GM23338 (cell line): ENCODE measurements at regions not wholly inside any gene's neighbourhood (a gene's known extent, or its start where the extent isn't known, plus 50 kb on each side); places are given as distances from the start of the nearest gene placed in this dataset.

Source experiments
- ATAC-seq: fragments of 200-7000 bp; cut with Tn5 transposase; 3 replicates; pipeline ENCODE4 v1.9.1; 2020
- DNase-seq: peaks from one replicate; pipeline ENCODE4 v3.0.0-alpha.2; 2015; ENCODE audit warnings: low spot score
- H2AFZ ChIP-seq: fragments of 200-600 bp; sonication (generic); 2 replicates; pipeline ENCODE4 v1.8.0; 2016; ENCODE audit warnings: antibody characterized with exemption, mild to moderate bottlenecking, moderate library complexity
- H3F3A ChIP-seq: fragments of 200-600 bp; sonication (generic); replicated peaks from 2 replicates; pipeline ENCODE4 v1.8.0; 2017; ENCODE audit warnings: antibody characterized with exemption, mixed run types, low read depth
- H3K27ac ChIP-seq: fragments of 200-600 bp; sonication (generic); 2 replicates; pipeline ENCODE4 v1.6.1; 2016; ENCODE audit warnings: low read depth
- H3K27me3 ChIP-seq: fragments of 200-600 bp; sonication (generic); 2 replicates; pipeline ENCODE4 v1.8.0; 2016; ENCODE audit warnings: mild to moderate bottlenecking, mixed run types, moderate library complexity; ENCODE audit not compliant: insufficient read depth
- H3K36me3 ChIP-seq: fragments of 200-600 bp; sonication (generic); 2 replicates; pipeline ENCODE4 v1.8.0; 2016; ENCODE audit warnings: mild to moderate bottlenecking; ENCODE audit not compliant: insufficient read depth
- H3K4me1 ChIP-seq: fragments of 200-600 bp; sonication (generic); 2 replicates; pipeline ENCODE4 v1.8.0; 2016; ENCODE audit warnings: mild to moderate bottlenecking, moderate library complexity; ENCODE audit not compliant: insufficient read depth
- H3K4me2 ChIP-seq: fragments of 200-600 bp; sonication (generic); 2 replicates; pipeline ENCODE4 v1.7.1; 2017; ENCODE audit warnings: mixed run types
- H3K4me3 ChIP-seq: fragments of 200-600 bp; sonication (generic); 2 replicates; pipeline ENCODE4 v1.6.1; 2016; ENCODE audit warnings: mixed run types
- H3K79me2 ChIP-seq: fragments of 200-600 bp; sonication (generic); replicated peaks from 2 replicates; pipeline ENCODE4 v1.8.0; 2017; ENCODE audit warnings: mild to moderate bottlenecking; ENCODE audit not compliant: insufficient read depth
- H3K9me2 ChIP-seq: fragments of 200-600 bp; sonication (generic); 2 replicates; pipeline ENCODE4 v1.8.0; 2017; ENCODE audit not compliant: insufficient read depth
- H4K20me1 ChIP-seq: fragments of 200-600 bp; sonication (generic); replicated peaks from 2 replicates; pipeline ENCODE4 v1.8.0; 2017; ENCODE audit warnings: mild to moderate bottlenecking; ENCODE audit not compliant: insufficient read depth
- H3K27ac Mint-ChIP-seq: 2 replicates; pipeline ENCODE4 v1.8.0; 2020; ENCODE audit warnings: inconsistent platforms, mild to moderate bottlenecking, moderate library complexity, mixed read lengths
- H3K27me3 Mint-ChIP-seq: 3 replicates; pipeline ENCODE4 v1.8.0; 2022; ENCODE audit warnings: low read depth, mild to moderate bottlenecking, moderate library complexity, mixed read lengths, inconsistent platforms; ENCODE audit not compliant: insufficient read depth, poor library complexity
- H3K36me3 Mint-ChIP-seq: 3 replicates; pipeline ENCODE4 v1.8.0; 2021; ENCODE audit warnings: low read depth, mild to moderate bottlenecking, inconsistent platforms, moderate library complexity, mixed read lengths
- H3K4me1 Mint-ChIP-seq: 3 replicates; pipeline ENCODE4 v1.8.0; 2020; ENCODE audit warnings: mild to moderate bottlenecking, inconsistent platforms, mixed read lengths
- H3K4me3 Mint-ChIP-seq: 3 replicates; pipeline ENCODE4 v1.8.0; 2021; ENCODE audit warnings: moderate library complexity, mild to moderate bottlenecking, inconsistent platforms, mixed read lengths
- H3K9me3 Mint-ChIP-seq: 3 replicates; pipeline ENCODE4 v1.8.0; 2020; ENCODE audit warnings: moderate library complexity, mild to moderate bottlenecking, inconsistent platforms, mixed read lengths
- CREB1 ChIP-seq: fragments of 250-450 bp; sonication (Bioruptor Pico); IDR thresholded peaks from 2 replicates; pipeline ENCODE4 v1.5.0; 2020; ENCODE audit warnings: low read depth, mild to moderate bottlenecking, moderate library complexity
- CTCF ChIP-seq, 2 experiments: fragments of 200-600 bp in 1 of 2; sonication (generic) in 1 of 2; conservative IDR thresholded peaks; 2 replicates each; pipeline versions ENCODE4 v1.5.1 to v1.6.1; 2016 to 2017; ENCODE audit warnings: antibody characterized with exemption in 2 of 2, low read depth in 2 of 2, mild to moderate bottlenecking in 2 of 2, moderate library complexity in 1 of 2
- EZH2phosphoT487 ChIP-seq: fragments of 200-600 bp; sonication (generic); IDR thresholded peaks from one replicate; pipeline ENCODE4 v1.8.1; 2018; ENCODE audit warnings: antibody characterized with exemption; ENCODE audit not compliant: unreplicated experiment
- JUNB ChIP-seq: IDR thresholded peaks from one replicate; pipeline ENCODE4 v1.6.1; 2016; ENCODE audit warnings: antibody characterized with exemption; ENCODE audit not compliant: unreplicated experiment
- NANOG ChIP-seq: IDR thresholded peaks from 2 replicates; pipeline ENCODE4 v1.6.1; 2016; ENCODE audit warnings: antibody characterized with exemption, borderline replicate concordance
- POLR2AphosphoS5 ChIP-seq: IDR thresholded peaks from 2 replicates; pipeline ENCODE4 v1.6.1; 2016; ENCODE audit warnings: antibody characterized with exemption, low read depth
- STAT1 ChIP-seq: IDR thresholded peaks from one replicate; pipeline ENCODE4 v1.6.1; 2016; ENCODE audit warnings: antibody characterized with exemption; ENCODE audit not compliant: unreplicated experiment
- ZNF331 ChIP-seq: fragments of 250-450 bp; sonication (Bioruptor Pico); IDR thresholded peaks from 2 replicates; pipeline ENCODE4 v1.5.0; 2020; ENCODE audit warnings: low read depth, mild to moderate bottlenecking, moderate library complexity
- TF ChIP-seq, protein P1 (sequence below): fragments of 250-450 bp; sonication (Bioruptor Pico); IDR thresholded peaks from 2 replicates; pipeline ENCODE4 v1.5.0; 2020; ENCODE audit warnings: mild to moderate bottlenecking, moderate library complexity
- TF ChIP-seq, protein P2 (sequence below): IDR thresholded peaks from one replicate; pipeline ENCODE4 v1.6.1; 2018; ENCODE audit warnings: antibody characterized with exemption; ENCODE audit not compliant: unreplicated experiment

GRCh38 chr1:177627148-177627910 is 342.5 kb downstream of the SEC16B start:
- no peak overlapping the region for H3K27ac Mint-ChIP-seq
- no peaks in the 10 kb centered on the region for H3K36me3 ChIP-seq
- no peaks in the 10 kb centered on the region for H4K20me1 ChIP-seq
- H3K27ac ChIP-seq = no peak overlapping the region
- no peak overlapping the region for H3K4me3 ChIP-seq
- no peaks in the 10 kb centered on the region; the same call in 1 of the 2 replicates for H3K9me2 ChIP-seq
- ATAC-seq (no peak), DNase-seq (no peak)
- TF ChIP-seq STAT1 (no peak), NANOG (no peak)
- no peak overlapping the region for H2AFZ ChIP-seq
- no peaks in the 10 kb centered on the region for H3K27me3 ChIP-seq
- H3F3A ChIP-seq = no peaks in the 10 kb centered on the region
- no peak overlapping the region for H3K4me3 Mint-ChIP-seq
- H3K9me3 Mint-ChIP-seq = no peaks in the 10 kb centered on the region
- no peaks in the 10 kb centered on the region for H3K4me1 Mint-ChIP-seq
- no peaks in the 10 kb centered on the region for H3K36me3 Mint-ChIP-seq
- no peaks in the 10 kb centered on the region for H3K79me2 ChIP-seq
- no peaks in the 10 kb centered on the region for H3K4me1 ChIP-seq
- H3K4me2 ChIP-seq = no peak overlapping the region
- H3K27me3 Mint-ChIP-seq = no peaks in the 10 kb centered on the region

- no peak overlapping the region for H2AFZ ChIP-seq
- no peak overlapping the region for H3K4me3 Mint-ChIP-seq
- TF ChIP-seq, protein P1, sequence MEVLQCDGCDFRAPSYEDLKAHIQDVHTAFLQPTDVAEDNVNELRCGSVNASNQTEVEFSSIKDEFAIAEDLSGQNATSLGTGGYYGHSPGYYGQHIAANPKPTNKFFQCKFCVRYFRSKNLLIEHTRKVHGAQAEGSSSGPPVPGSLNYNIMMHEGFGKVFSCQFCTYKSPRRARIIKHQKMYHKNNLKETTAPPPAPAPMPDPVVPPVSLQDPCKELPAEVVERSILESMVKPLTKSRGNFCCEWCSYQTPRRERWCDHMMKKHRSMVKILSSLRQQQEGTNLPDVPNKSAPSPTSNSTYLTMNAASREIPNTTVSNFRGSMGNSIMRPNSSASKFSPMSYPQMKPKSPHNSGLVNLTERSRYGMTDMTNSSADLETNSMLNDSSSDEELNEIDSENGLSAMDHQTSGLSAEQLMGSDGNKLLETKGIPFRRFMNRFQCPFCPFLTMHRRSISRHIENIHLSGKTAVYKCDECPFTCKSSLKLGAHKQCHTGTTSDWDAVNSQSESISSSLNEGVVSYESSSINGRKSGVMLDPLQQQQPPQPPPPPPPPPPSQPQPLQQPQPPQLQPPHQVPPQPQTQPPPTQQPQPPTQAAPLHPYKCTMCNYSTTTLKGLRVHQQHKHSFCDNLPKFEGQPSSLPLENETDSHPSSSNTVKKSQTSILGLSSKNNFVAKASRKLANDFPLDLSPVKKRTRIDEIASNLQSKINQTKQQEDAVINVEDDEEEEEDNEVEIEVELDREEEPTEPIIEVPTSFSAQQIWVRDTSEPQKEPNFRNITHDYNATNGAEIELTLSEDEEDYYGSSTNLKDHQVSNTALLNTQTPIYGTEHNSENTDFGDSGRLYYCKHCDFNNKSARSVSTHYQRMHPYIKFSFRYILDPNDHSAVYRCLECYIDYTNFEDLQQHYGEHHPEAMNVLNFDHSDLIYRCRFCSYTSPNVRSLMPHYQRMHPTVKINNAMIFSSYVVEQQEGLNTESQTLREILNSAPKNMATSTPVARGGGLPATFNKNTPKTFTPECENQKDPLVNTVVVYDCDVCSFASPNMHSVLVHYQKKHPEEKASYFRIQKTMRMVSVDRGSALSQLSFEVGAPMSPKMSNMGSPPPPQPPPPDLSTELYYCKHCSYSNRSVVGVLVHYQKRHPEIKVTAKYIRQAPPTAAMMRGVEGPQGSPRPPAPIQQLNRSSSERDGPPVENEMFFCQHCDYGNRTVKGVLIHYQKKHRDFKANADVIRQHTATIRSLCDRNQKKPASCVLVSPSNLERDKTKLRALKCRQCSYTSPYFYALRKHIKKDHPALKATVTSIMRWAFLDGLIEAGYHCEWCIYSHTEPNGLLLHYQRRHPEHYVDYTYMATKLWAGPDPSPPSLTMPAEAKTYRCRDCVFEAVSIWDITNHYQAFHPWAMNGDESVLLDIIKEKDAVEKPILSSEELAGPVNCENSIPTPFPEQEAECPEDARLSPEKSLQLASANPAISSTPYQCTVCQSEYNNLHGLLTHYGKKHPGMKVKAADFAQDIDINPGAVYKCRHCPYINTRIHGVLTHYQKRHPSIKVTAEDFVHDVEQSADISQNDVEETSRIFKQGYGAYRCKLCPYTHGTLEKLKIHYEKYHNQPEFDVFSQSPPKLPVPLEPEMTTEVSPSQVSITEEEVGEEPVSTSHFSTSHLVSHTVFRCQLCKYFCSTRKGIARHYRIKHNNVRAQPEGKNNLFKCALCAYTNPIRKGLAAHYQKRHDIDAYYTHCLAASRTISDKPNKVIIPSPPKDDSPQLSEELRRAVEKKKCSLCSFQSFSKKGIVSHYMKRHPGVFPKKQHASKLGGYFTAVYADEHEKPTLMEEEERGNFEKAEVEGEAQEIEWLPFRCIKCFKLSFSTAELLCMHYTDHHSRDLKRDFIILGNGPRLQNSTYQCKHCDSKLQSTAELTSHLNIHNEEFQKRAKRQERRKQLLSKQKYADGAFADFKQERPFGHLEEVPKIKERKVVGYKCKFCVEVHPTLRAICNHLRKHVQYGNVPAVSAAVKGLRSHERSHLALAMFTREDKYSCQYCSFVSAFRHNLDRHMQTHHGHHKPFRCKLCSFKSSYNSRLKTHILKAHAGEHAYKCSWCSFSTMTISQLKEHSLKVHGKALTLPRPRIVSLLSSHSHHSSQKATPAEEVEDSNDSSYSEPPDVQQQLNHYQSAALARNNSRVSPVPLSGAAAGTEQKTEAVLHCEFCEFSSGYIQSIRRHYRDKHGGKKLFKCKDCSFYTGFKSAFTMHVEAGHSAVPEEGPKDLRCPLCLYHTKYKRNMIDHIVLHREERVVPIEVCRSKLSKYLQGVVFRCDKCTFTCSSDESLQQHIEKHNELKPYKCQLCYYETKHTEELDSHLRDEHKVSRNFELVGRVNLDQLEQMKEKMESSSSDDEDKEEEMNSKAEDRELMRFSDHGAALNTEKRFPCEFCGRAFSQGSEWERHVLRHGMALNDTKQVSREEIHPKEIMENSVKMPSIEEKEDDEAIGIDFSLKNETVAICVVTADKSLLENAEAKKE (CRISPR knock-in tag) = no peak
- TF ChIP-seq CTCF (conservative IDR thresholded peaks at IDR 0.05; ENCODE audit: low read depth in 2 of 2) = no peak
- no peak for TF ChIP-seq EZH2phosphoT487
- TF ChIP-seq, protein P2, sequence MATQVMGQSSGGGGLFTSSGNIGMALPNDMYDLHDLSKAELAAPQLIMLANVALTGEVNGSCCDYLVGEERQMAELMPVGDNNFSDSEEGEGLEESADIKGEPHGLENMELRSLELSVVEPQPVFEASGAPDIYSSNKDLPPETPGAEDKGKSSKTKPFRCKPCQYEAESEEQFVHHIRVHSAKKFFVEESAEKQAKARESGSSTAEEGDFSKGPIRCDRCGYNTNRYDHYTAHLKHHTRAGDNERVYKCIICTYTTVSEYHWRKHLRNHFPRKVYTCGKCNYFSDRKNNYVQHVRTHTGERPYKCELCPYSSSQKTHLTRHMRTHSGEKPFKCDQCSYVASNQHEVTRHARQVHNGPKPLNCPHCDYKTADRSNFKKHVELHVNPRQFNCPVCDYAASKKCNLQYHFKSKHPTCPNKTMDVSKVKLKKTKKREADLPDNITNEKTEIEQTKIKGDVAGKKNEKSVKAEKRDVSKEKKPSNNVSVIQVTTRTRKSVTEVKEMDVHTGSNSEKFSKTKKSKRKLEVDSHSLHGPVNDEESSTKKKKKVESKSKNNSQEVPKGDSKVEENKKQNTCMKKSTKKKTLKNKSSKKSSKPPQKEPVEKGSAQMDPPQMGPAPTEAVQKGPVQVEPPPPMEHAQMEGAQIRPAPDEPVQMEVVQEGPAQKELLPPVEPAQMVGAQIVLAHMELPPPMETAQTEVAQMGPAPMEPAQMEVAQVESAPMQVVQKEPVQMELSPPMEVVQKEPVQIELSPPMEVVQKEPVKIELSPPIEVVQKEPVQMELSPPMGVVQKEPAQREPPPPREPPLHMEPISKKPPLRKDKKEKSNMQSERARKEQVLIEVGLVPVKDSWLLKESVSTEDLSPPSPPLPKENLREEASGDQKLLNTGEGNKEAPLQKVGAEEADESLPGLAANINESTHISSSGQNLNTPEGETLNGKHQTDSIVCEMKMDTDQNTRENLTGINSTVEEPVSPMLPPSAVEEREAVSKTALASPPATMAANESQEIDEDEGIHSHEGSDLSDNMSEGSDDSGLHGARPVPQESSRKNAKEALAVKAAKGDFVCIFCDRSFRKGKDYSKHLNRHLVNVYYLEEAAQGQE = no peak
- no peak for TF ChIP-seq POLR2AphosphoS5
- no peak for TF ChIP-seq STAT1
- TF ChIP-seq ZNF331 (CRISPR knock-in tag) = no peak
- TF ChIP-seq JUNB = no peak
- no peak for TF ChIP-seq CREB1 (CRISPR knock-in tag)
These were observed 349.1 kb downstream of the SEC16B start for GRCh38 chr1:177620636-177621190.

More at GRCh38 chr1:177620636-177621190, 349.1 kb downstream of the SEC16B start:
- DNase-seq (no peak), ATAC-seq (no peak)
- Mint-ChIP-seq H3K36me3 (no peaks in the 10 kb centered on the region), H3K4me1 (no peaks in the 10 kb centered on the region), H3K27me3 (no peaks in the 10 kb centered on the region), H3K9me3 (no peaks in the 10 kb centered on the region), H3K27ac (no peak overlapping the region)
- no peaks in the 10 kb centered on the region for H3K27me3 ChIP-seq
- no peaks in the 10 kb centered on the region for H3K36me3 ChIP-seq
- no peak overlapping the region for H3K4me2 ChIP-seq
- H3F3A ChIP-seq = no peaks in the 10 kb centered on the region
- no peak overlapping the region for H3K27ac ChIP-seq
- no peaks in the 10 kb centered on the region for H4K20me1 ChIP-seq
- H3K4me1 ChIP-seq = no peaks in the 10 kb centered on the region
- H3K79me2 ChIP-seq = no peaks in the 10 kb centered on the region
- H3K4me3 ChIP-seq = no peak overlapping the region
- no peaks in the 10 kb centered on the region for H3K9me2 ChIP-seq
